NB4 (cell line): ENCODE measurements at regions not wholly inside any gene's neighbourhood (a gene's known extent, or its start where the extent isn't known, plus 50 kb on each side); places are given as distances from the start of the nearest gene placed in this dataset.

ENCODE experiments used
- DNase-seq: peaks from one replicate; pipeline ENCODE4 v3.0.0; 2010; ENCODE audit warnings: low read depth
- H3K4me3 ChIP-seq: one replicate; pipeline ENCODE4 v1.5.1; 2011; ENCODE audit warnings: mild to moderate bottlenecking, low read depth, low read length, moderate library complexity
- CTCF ChIP-seq: IDR thresholded peaks from one replicate; pipeline ENCODE4 v1.5.1; 2012; ENCODE audit warnings: low read depth, low read length
- MAX ChIP-seq: IDR thresholded peaks from 2 replicates; pipeline ENCODE4 v1.6.1; 2011; ENCODE audit warnings: low read depth, low read length
- MYC ChIP-seq: IDR thresholded peaks from 2 replicates; pipeline ENCODE4 v1.6.1; 2011; ENCODE audit warnings: low read depth, low read length
- POLR2A ChIP-seq: IDR thresholded peaks from 2 replicates; pipeline ENCODE4 v1.6.1; 2011; ENCODE audit warnings: mild to moderate bottlenecking; ENCODE audit not compliant: insufficient read length; ENCODE audit errors: extremely low read depth

GRCh38 chr2:156687126-156687525, 250.9 kb downstream of the GPD2 start:
- no peak for DNase-seq
- TF ChIP-seq POLR2A, result no peak
- TF ChIP-seq MAX, result no peak
- no peak for TF ChIP-seq MYC
- TF ChIP-seq CTCF, result no peak

GRCh38 chr2:156687715-156688114, 251.5 kb downstream of the GPD2 start:
- no peak overlapping the region for H3K4me3 ChIP-seq
- DNase-seq, result peak; percentile 41
- TF ChIP-seq CTCF (no peak), MAX (no peak), POLR2A (no peak), MYC (no peak)

More at GRCh38 chr2:156687126-156687525, 250.9 kb downstream of the GPD2 start:
- no peak overlapping the region for H3K4me3 ChIP-seq

GRCh38 chr2:156689939-156690338, 253.8 kb downstream of the GPD2 start:
- DNase-seq, result no peak
- no peak for TF ChIP-seq MYC
- TF ChIP-seq CTCF, result no peak
- no peak for TF ChIP-seq POLR2A
- no peak for TF ChIP-seq MAX
- H3K4me3 ChIP-seq, result no peak overlapping the region

- TF ChIP-seq POLR2A (no peak), MAX (no peak), MYC (no peak), CTCF (no peak)
- no peak overlapping the region for H3K4me3 ChIP-seq
- DNase-seq, result no peak
These were observed 254.8 kb downstream of the GPD2 start for GRCh38 chr2:156691014-156691413.

GRCh38 chr2:156695020-156695419, 258.8 kb downstream of the GPD2 start:
- DNase-seq, result no peak
- H3K4me3 ChIP-seq, result no peak overlapping the region
- no peak for TF ChIP-seq MAX
- TF ChIP-seq POLR2A, result no peak
- TF ChIP-seq CTCF, result no peak
- TF ChIP-seq MYC, result no peak

GRCh38 chr2:156695595-156695994, 259.4 kb downstream of the GPD2 start:
- TF ChIP-seq MYC (no peak), MAX (no peak), POLR2A (no peak), CTCF (no peak)
- H3K4me3 ChIP-seq, result no peak overlapping the region
- no peak for DNase-seq
